Cardiac muscle cell (in vitro differentiated cells and primary cell): ENCODE measurements at regions not wholly inside any gene's neighbourhood (a gene's known extent, or its start where the extent isn't known, plus 50 kb on each side); places are given as distances from the start of the nearest gene placed in this dataset.
A peak's percentile ranks its signal among the peaks of the same experiment; 100 is the strongest.

ENCODE experiments used
- DNase-seq, 2 donors: peaks; one replicate each; pipeline versions ENCODE4 v3.0.0 to v3.0.0-alpha.2; 2010 to 2017; ENCODE audit warnings: low read depth in 1 of 2, low spot score in 1 of 2
- H3K27ac ChIP-seq: fragments of 200-600 bp; sonication (generic); 2 replicates; pipeline ENCODE4 v1.5.1; 2016
- H3K27me3 ChIP-seq: fragments of 200-600 bp; sonication (generic); 2 replicates; pipeline ENCODE4 v1.6.0; 2016; ENCODE audit warnings: control low read depth
- H3K36me3 ChIP-seq: fragments of 200-600 bp; sonication (generic); 2 replicates; pipeline ENCODE4 v1.5.1; 2016; ENCODE audit warnings: control low read depth
- H3K4me1 ChIP-seq: fragments of 200-600 bp; sonication (generic); 2 replicates; pipeline ENCODE4 v1.8.1; 2017; ENCODE audit warnings: low read depth, mild to moderate bottlenecking, mixed run types
- H3K4me3 ChIP-seq: fragments of 200-600 bp; sonication (generic); 2 replicates; pipeline ENCODE4 v1.5.1; 2016; ENCODE audit warnings: mild to moderate bottlenecking
- H3K9me3 ChIP-seq: fragments of 200-600 bp; sonication (generic); 2 replicates; pipeline ENCODE4 v1.5.1; 2017; ENCODE audit warnings: low read depth, mild to moderate bottlenecking, control low read depth
- CTCF ChIP-seq: IDR thresholded peaks from 2 replicates; pipeline ENCODE4 v1.5.1; 2012; ENCODE audit warnings: low read depth, mild to moderate bottlenecking, low read length

- TF ChIP-seq CTCF = no peak
- DNase-seq = peak in 1 of 2 donors; percentile 25
- Histone ChIP-seq H3K9me3 (no peaks in the 10 kb centered on the region), H3K36me3 (no peaks in the 10 kb centered on the region), H3K4me3 (no peak overlapping the region), H3K27ac (no peak overlapping the region), H3K4me1 (no peaks in the 10 kb centered on the region), H3K27me3 (no peaks in the 10 kb centered on the region)
Observed at GRCh38 chr3:110062716-110063115, 725.4 kb upstream of the DPPA4 start.

- DNase-seq = no peak
- H3K9me3 ChIP-seq = no peaks in the 10 kb centered on the region
- no peak overlapping the region for H3K4me3 ChIP-seq
- H3K27me3 ChIP-seq = no peaks in the 10 kb centered on the region
- H3K4me1 ChIP-seq = no peaks in the 10 kb centered on the region
- TF ChIP-seq CTCF = no peak
- no peak overlapping the region for H3K27ac ChIP-seq
- no peaks in the 10 kb centered on the region for H3K36me3 ChIP-seq
Observed at GRCh38 chr3:110063178-110063577, 725.8 kb upstream of the DPPA4 start.

GRCh38 chr3:110066206-110066605, 728.9 kb upstream of the DPPA4 start:
- DNase-seq = no peak
- peaks cover 7% of the 10 kb centered on the region for H3K4me1 ChIP-seq
- no peaks in the 10 kb centered on the region for H3K9me3 ChIP-seq
- no peak overlapping the region for H3K4me3 ChIP-seq
- no peak for TF ChIP-seq CTCF
- H3K27me3 ChIP-seq = no peaks in the 10 kb centered on the region
- H3K27ac ChIP-seq = no peak overlapping the region
- H3K36me3 ChIP-seq = no peaks in the 10 kb centered on the region

GRCh38 chr3:110067527-110067926, 730.2 kb upstream of the DPPA4 start:
- H3K27ac ChIP-seq = no peak overlapping the region
- no peaks in the 10 kb centered on the region for H3K27me3 ChIP-seq
- H3K4me1 ChIP-seq = peaks cover 7% of the 10 kb centered on the region
- TF ChIP-seq CTCF = no peak
- H3K36me3 ChIP-seq = no peaks in the 10 kb centered on the region
- DNase-seq = no peak
- H3K9me3 ChIP-seq = no peaks in the 10 kb centered on the region
- H3K4me3 ChIP-seq = no peak overlapping the region

GRCh38 chr3:110069761-110070160, 732.4 kb upstream of the DPPA4 start:
- no peak overlapping the region for H3K27ac ChIP-seq
- DNase-seq = no peak
- no peak for TF ChIP-seq CTCF
- H3K27me3 ChIP-seq = no peaks in the 10 kb centered on the region
- no peaks in the 10 kb centered on the region for H3K9me3 ChIP-seq
- H3K4me1 ChIP-seq = peaks cover 7% of the 10 kb centered on the region
- no peak overlapping the region for H3K4me3 ChIP-seq
- no peaks in the 10 kb centered on the region for H3K36me3 ChIP-seq
